ENCODE measurements at regions not wholly inside any gene's neighbourhood (a gene's known extent, or its start where the extent isn't known, plus 50 kb on each side); places are given as distances from the start of the nearest gene placed in this dataset.

- no peak overlapping the region for H3K18ac ChIP-seq (ENCODE audit: low read depth, low read length)
- 50% methylated on average over 1 of the region's 9 CpGs; no CpG with 5 or more reads in 1 of the 2 experiments for WGBS, 2 experiments (ENCODE audit: extremely low coverage in 2 of 2, insufficient read length in 1 of 2)
- H3K36me3 ChIP-seq (ENCODE audit: control insufficient read depth, insufficient read depth, low read length) = no peaks in the 10 kb centered on the region
- no peak overlapping the region for H3K27ac ChIP-seq (ENCODE audit: insufficient read depth, low read length)
- H3K9me3 ChIP-seq (ENCODE audit: control insufficient read depth, insufficient read depth, low read length) = no peaks in the 10 kb centered on the region
- H4K5ac ChIP-seq (ENCODE audit: low read depth, low read length) = no peak overlapping the region
- H2AK9ac ChIP-seq (replicated peaks; ENCODE audit: low read depth, low read length, poor library complexity) = no peak overlapping the region
- H2BK120ac ChIP-seq (ENCODE audit: low read depth, low read length) = no peak overlapping the region
- H3K4me3 ChIP-seq (ENCODE audit: insufficient read depth, low read depth, low read length) = no peak overlapping the region
- in situ Hi-C loops (cut with MboI; ENCODE audit: low sequenced_read_pairs) (no loop called here), dilution Hi-C loops (cut with HindIII; ENCODE audit: low sequenced_read_pairs, unreplicated experiment) (no loop called here), intact Hi-C loops (cut with micrococcal nuclease) (loop anchor here (10.0 kb wide), 1 partner anchor 365 kb away; no protein-coding TSS in a partner anchor)
- no peaks in the 10 kb centered on the region for H4K20me1 ChIP-seq (ENCODE audit: insufficient read depth, low read length)
- no peaks in the 10 kb centered on the region for H3K79me1 ChIP-seq (ENCODE audit: low read depth in 1 of 2, low read length in 2 of 2)
- H2BK5ac ChIP-seq (ENCODE audit: low read depth, low read length, poor library complexity, severe bottlenecking) = no peak overlapping the region
- no peak overlapping the region for H3K23ac ChIP-seq (ENCODE audit: low read depth, low read length)
- no peak overlapping the region for H3K9ac ChIP-seq (ENCODE audit: low read depth, low read length)
- peaks cover 11% of the 10 kb centered on the region for H3K27me3 ChIP-seq (ENCODE audit: control insufficient read depth, insufficient read depth, low read length)
- no peak overlapping the region for H2AFZ ChIP-seq (replicated peaks; ENCODE audit: low read length, poor library complexity)
- no peak overlapping the region for H2BK15ac ChIP-seq (ENCODE audit: low read depth, low read length)
- peak; percentile 17 for DNase-seq
- TF ChIP-seq MAFK (IDR thresholded peaks at IDR 0.05; ENCODE audit: low read depth, low read length) (no peak), SMC3 (IDR thresholded peaks at IDR 0.05; ENCODE audit: low read depth, low read length) (peak; percentile 21; the same call in 1 of the 2 replicates), CTCF (conservative IDR thresholded peaks at IDR 0.05; ENCODE audit: low read depth, low read length) (peak; percentile 49)
- no peaks in the 10 kb centered on the region; the same call in 1 of the 2 replicates for H3K4me1 ChIP-seq (ENCODE audit: control insufficient read depth, insufficient read depth, low read length)
- H3K4ac ChIP-seq (ENCODE audit: low read depth, low read length) = no peak overlapping the region
- no peak overlapping the region for H3K4me2 ChIP-seq (ENCODE audit: low read depth, low read length)
- POLR2A ChIA-PET (ENCODE audit: unreplicated experiment) = no interaction called here
- no peak overlapping the region for H2AK5ac ChIP-seq (ENCODE audit: low read depth, low read length)
- no peak overlapping the region for H4K8ac ChIP-seq (ENCODE audit: low read depth in 2 of 2, low read length in 2 of 2)
- H3K56ac ChIP-seq (ENCODE audit: extremely low read depth, insufficient read depth, low read length) = no peak overlapping the region
- H4K91ac ChIP-seq (ENCODE audit: insufficient read depth, low read depth, low read length) = no peak overlapping the region
- no peak overlapping the region for H2BK20ac ChIP-seq (ENCODE audit: low read depth, low read length)
- CTCF ChIA-PET = interaction anchor here (0.6 to 0.8 kb wide), 2 partner anchors 9 to 188 kb away, joined by 3 read pairs; no protein-coding TSS in a partner anchor
- BruUV-seq (replicated peaks) = no TSS peak
- H3K14ac ChIP-seq (replicated peaks; ENCODE audit: low read depth, low read length) = no peak overlapping the region
- no peaks in the 10 kb centered on the region for H3K9me1 ChIP-seq (ENCODE audit: insufficient read depth, low read length)
- ATAC-seq (ENCODE audit: low read depth) = no peak
These were observed 493.3 kb upstream of the PODXL start for GRCh38 chr7:132049462-132050304.

Data from IMR-90 (cell line).